Stimulated activated CD8-positive, alpha-beta memory T cell treated with anti-CD3 and anti-CD28 coated beads, Interleukin-12 subunit alpha, Interleukin-12 subunit beta, amount 100 ng/mL, for 1 hour (primary cell): ENCODE measurements at regions not wholly inside any gene's neighbourhood (a gene's known extent, or its start where the extent isn't known, plus 50 kb on each side); places are given as distances from the start of the nearest gene placed in this dataset.

Experiments
- DNase-seq: peaks from one replicate; pipeline ENCODE4 v3.0.0-alpha.2; 2020; ENCODE audit warnings: low read depth

DNA sequence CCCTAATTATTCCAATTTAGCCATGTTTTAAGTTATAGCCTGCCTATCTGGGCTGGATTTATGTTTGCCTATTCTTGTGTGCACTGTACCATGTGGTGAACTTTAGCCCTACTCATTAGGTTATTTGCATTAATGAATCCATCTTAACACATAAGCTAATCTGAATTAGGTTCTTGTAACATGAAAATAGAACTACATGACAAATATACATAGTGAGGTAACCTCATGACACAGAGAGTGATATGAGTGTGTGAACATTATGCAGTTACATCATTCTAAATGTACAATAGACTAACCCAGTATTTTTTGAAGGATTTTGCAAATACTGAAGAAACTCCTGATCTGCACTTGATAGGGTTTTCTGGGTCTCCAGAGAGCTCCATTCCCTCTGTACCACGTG, 733.7 kb upstream of the CITED2 start:
- no peak for DNase-seq

DNA sequence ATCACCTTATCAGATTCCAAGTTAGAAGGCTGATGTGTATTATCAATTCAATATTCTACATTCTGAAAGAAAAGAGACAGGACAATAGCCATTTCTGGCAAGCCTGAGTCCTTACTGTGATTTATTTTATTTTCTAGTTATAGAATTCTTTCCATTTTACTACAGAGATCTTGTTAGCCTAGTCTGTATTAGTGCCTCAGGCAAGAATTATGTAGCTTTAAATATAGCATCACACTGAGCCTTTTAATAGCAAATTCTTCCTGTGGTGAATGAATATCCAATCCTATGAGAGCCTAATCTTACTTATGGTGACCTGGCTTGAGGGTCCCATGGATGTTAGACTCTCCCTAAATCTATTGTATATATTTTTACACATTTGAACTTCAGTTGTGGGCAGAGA, 732.8 kb upstream of the CITED2 start:
- DNase-seq, result no peak

DNA sequence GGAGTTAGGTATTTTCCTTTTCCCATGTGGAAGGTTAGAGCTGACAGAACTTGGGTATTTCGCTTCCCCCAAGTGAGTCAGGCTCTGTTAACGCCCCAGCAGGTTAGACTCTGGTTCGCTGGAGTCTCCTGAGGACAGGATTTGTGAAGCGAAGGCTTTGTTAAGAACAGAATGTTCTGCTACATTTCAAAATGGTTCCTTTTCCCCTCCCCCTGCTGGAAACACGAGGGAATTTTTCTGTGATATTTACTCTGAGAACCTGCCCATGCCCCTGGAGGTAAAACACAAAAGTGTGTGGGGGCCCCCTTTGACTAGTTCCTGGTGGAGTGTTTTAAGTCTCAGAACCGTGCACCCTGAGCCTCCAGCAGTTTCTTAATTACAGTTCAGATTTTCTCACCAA, 731.4 kb upstream of the CITED2 start:
- no peak for DNase-seq

DNA sequence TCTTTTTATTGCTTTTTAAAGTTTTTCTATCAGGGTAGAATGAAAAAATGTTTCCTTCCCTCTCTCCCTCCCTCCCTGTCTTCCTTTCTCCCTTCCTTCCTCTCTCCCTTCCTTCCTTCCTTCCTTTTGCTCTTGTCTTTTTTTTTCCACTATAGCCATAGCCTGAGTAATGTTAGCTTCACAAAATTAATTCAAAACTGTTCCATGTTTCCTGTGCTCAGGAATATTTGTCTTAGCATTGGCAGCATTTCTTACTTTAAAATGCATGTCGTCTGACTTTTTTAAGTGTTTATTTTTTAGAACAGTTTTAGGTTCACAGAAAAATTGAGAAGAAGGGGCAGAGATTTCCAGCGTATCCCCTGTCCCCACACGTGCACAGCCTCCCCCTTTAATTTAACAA, 730.8 kb upstream of the CITED2 start:
- no peak for DNase-seq

DNA sequence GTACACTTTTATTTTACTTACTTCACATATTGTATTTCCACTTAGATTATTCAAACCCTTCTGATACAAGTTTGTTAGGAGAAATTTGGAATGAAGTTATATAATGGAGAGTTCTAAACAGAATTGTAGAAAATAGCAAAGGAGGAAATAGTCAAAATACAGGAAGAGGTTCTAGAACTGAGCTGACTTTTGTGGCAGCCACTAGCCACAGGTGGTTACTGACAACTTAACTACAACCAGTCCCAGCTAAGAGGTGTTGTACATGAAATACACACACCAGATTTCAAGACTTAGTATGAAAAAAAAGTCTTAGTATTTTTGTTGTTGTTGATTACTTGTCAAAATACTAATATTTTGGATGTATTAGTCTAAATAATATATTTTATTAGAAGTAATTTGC, 727.4 kb upstream of the CITED2 start:
- DNase-seq, result no peak

DNA sequence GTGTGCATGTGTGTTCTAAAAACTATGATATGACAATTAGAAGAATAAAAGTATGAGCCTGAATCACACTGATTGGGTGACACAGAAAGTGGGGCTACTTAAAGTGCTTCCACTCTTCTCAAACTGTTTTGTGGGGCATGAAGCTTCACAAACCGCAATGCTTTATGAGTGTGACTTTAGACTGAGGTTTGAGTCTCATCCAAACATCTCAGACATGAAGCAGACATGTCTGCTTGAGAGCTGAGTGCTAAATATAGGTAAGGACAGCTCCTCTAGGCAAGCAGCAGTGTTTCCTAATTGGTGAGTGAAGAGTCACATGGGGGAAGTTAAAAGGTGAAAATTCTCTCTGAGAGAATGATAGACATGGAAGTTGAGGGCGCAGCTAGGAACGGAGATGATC, 726.9 kb upstream of the CITED2 start:
- no peak for DNase-seq

DNA sequence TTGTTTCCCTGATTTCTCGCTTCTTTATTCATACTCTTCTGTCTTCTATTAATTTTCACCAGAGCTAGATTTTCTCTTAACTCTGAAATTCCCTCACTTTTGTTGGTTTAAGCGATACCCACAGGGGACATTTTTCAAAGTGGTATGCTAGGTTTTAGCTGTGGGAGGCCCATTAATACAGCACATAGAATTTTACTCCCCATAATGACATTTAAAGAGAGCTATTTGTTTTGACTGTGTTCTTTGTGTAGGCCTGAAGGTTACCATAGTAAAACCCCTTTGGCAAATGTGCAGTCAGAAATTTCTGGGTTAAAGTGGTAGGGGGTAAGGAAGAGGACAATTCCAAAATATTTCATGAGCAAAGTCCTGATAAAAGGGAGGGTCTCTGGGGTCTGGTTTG, 721.1 kb upstream of the CITED2 start:
- DNase-seq, result no peak

DNA sequence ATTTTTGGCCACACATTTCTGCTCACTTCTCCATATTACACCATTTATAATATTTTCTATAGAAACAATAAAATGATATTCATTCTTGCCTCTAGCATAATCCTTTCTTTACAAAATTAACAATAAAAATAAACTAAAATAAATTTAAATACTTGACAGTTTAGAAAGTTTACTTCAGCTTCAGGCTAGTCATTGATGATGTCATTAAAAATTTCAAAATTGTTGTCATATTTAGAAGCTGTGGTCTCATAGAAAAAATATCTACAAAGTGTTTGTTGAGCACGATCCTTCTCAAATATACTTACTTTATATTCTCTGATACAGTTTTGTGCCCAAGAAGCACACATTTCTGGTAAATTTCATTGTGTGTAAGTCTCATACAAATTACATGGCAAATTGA, 717.4 kb upstream of the CITED2 start:
- no peak for DNase-seq

DNA sequence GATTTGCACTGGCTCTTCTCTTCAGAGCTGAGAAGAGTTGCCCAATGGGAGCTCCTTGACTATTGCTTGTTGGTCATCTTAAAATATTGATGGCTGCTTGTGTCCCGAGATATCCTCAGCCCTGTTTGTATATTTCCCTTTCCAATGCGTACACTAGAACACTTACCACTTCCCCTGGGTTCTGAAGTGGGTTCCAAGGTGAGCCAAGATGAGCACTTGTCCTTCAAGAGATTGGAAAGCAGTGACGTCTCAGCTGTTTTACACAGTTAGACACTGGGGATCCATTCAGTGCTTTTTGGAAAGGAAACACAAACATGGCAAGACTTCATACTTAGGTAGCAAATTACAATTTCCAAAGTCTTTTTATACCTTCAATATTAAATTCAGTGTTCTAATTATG, 716.4 kb upstream of the CITED2 start:
- DNase-seq, result no peak

DNA sequence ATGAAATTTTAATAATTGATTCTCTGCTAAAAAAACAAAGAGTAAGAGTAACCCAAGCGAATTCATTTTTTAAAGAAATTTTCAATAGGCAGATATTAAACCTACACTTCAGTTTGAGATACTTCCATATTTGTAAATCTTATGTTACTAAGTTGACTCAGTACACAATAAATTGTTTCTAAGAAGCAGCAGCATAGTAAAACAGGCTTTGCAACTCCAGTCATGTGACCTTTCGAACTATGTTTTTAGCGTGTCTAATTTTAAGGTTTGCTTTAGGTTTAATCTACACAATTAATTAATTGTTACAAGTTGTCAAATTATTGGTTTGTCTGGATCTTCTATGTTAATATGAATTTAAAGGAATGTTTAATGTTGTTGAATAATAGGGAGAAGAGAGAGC, 708.9 kb upstream of the CITED2 start:
- no peak for DNase-seq

DNA sequence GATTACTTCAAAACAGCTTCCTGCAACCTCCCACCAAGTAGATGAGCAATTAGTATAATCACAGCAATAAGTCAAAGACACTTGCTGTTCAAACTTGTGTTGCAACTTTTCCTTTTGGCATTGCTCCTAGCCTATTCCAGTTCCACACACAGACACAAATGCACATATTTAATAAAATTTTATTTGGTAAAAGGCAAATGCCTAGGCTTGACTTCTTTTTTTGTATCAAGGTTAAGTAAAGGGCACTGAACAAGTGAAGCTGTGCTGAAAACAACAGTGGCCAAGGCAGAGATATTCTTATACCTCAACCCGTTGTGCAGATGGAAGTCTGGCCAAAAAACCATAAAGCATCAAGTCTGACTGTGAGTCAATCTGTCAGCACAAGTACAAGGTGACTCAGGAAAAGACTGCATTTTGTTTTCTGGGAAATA, 708.4 kb upstream of the CITED2 start:
- no peak for DNase-seq

DNA sequence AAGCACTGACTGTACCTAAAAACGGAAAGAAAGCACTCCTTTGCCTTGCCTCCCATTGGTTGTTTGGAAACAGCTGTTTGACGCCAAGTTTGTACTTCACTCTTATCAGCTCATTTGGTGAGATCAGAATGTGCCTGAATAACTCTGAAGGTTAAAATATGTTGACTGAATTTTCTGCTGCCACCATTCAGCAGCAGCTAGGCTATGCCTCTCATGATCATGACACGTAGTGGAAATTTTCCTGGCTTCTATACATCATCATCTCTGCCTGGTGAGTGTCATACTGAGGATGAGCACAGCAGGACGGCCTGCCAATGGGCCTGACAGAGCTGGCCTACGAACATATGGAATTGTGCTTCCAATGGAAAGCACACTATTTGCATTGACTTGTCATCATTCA, 704.9 kb upstream of the CITED2 start:
- no peak for DNase-seq

DNA sequence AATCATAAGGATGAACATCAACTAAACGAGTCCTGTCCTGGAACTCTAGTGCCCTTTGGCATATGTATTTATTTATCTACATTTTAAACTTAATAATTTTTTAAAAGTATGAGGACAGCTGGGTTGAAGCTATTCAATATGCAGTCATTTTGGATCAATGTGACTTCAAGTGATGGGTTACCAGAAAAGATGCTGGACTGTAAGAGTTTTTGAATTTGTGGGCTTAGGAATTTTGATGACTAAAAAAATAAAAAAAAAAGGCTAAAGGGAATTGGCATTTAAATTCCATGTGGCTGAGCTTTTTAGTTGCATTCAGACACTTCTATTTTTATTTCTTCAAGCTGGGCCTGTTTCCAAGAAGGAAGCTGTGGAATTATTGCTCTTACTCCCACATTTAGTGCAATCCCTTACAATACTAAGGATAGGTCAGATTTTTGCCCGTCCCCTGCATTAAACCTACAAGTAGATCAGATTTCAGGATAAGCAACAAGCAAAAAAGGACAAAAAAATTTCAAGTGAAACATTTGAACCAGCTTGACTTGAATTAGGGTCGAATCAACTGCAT, 704.2 kb upstream of the CITED2 start:
- no peak for DNase-seq

DNA sequence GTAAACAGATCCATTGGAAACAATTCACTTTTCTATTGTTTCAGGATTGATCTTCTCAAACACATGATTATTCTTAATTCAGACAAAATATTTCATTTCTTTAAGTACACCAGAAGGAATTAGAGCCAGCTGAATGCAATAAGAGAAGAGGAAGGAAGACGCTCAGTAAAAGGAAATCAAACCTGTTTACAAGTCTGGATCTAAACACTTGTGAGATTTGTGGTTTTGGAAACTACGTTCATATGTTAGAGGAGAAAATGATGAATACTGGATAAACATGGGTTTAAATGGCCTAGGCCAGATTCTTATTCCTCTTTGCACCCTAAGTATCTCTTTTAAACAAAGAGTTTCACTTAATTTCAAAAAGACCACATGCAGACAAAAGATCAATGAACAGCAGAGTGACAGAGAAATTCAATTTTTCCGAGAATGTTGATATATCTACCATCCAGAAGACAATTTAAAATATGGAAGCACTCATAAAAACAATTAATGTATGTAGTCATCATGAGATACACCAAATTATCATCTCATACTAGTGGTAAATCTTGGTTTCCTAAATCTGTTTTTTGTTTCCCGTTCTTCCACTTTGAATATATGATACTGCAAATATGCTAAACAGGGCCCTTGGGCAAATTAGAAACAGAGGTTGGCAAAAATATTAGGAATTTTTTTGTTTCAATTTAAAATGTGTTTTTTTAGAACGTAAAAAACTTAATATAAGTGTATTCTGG, 703.5 kb upstream of the CITED2 start:
- DNase-seq, result no peak

DNA sequence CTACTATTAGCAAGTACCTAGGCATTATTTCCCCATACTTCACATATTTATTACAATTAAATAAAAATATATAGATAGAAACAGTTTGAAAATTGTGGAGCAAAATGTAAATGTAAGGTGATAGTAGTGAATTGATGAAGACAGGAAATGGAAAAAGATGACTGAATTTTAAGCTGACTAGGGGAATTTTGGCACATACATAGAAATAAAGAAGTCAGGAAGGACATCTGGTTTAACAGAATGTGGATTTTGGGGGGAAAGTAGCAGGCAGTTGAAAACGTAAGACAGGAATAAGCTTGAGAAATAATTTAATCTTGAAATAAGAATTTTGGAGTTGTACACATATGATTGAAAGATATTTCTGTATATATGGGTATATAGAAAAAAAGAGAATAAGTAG, 701.7 kb upstream of the CITED2 start:
- no peak for DNase-seq

DNA sequence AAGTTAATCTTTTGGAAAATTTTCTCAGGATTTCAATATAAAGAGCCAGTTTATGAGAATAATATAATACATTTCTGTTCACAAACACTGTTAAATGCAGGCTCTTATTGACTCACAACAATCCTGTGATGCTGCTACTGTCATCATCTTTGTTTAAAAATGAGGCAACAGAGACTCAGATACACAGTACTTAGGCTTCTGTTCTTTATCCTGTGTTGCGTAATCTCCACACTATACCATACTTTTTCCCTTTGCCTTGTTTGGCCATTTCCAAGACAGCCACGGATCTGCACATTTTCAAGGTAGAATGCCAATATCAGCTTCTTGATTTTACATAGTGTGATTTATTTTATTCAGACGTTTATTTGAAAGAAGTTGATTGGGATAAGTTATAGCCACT, 699.0 kb upstream of the CITED2 start:
- DNase-seq, result no peak

DNA sequence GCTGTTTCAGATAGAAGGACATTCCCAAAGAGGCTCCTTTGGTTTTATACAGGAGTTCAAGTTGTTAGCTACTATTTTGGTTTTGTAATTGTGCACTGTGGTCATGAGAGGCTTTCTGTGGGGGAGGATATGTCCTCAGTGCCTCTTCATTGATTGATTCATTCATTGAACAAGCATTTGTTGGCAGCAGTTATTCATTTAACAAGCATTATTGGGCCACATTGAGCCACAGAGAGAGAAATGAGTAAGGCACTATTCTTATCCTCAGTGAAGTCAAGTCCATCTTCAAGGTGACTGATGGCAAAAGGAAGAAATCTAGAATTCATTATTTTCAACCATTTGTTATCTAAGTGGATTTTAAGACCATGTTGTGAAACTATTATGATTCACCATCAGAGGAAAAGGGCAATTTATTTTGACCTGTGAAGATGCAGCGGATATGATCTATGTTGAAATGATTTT, 697.2 kb upstream of the CITED2 start:
- no peak for DNase-seq

DNA sequence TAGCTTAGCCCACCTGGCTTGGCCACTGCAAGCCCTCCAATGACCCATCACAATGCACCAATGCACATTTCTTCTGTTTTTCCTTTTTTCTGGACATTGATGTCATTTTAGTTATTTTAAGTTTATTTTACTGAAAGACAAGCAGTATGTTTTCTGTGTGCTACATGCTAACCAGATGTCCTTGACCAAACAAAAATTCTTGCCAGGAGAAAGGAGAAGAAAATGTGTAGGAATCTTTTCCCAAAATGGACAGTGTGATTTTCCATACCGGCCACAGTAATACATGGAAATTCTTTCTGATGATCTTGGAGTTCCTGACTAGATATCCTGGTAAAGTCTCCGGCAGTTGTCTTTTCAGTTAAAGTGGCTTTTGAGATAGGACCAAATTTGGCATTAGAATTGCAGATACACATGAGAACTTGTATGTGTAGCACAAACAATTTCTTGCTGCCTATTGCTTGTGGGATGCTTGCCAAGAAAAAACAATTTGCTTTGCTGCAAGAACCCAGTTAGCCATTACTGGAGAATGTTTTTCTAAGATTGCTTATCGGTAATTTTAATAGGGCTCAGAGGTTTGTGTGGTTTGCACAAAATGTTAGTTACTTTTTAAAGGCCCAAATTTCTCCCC, 696.5 kb upstream of the CITED2 start:
- no peak for DNase-seq

DNA sequence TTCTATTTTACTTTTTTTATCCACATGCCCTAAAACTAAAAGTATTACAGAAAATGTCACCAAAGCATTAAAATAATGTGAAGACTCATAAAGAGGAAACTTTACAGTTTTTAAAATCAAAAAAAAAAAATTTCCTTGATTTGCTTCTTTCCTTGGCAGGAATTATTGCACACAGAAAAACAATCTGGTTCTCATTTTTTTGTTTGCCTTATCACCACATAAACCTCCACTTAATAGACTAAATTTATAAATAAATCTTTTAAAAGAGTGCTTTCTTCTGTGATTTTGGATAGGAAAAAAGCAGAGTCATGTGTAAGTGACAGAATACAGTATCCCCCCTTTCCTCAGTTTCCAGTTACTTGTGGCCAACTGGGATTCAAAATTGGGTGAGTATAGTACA, 695.1 kb upstream of the CITED2 start:
- no peak for DNase-seq

DNA sequence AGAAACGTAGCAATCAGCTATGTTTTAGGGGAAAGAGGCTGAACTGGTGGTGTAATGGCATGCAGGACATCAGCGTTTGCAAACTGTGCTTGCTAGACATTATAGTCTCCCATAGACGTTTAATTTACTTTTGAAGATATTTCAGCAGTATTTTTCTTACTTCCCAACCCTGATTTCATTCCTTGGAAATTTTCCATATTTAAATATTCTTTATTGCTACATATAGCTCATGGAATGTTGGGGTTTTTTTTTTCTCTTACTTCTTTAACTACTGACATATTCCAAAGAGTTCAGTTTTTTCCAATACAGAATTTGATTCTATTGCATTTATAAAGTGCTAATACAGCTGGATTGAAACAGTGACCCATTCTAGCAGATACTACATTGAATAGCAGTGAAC, 694.4 kb upstream of the CITED2 start:
- DNase-seq, result no peak

DNA sequence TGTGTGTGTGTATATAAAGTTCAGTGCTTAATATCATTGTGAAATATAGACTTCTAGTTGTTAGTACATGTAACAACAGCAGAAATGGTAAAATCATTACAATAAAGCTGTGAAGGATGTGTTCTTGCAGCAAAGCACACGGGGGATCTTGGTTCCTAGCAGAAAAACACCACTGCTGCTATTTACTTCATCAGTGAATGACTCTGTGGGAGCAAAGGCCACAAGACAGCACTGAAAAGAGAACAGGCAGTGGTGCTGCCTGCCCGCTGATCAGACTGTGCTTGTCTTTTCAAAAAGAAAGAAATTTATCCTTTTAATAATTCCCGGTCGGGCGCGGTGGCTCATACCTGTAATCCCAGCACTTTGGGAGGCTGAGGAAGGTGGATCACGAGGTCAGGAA, 689.9 kb upstream of the CITED2 start:
- DNase-seq, result no peak

DNA sequence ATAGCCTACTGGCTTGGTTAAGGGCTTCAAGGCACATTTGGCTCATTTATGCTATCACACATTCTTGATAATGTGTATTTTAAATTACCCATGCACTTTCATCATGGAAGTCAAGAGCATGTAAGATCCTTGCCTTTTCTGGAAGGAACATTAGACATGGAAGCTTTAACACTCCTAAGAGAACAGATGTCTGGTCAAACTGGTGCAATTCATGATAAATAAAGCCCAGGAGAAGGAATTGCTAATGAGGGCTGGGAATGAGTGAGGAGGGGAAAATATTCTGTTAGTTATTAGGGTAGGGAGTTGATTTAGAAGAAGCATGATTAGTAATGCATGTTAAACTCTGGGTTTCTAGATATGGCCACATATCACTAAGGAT, 688.6 kb upstream of the CITED2 start:
- DNase-seq, result no peak

DNA sequence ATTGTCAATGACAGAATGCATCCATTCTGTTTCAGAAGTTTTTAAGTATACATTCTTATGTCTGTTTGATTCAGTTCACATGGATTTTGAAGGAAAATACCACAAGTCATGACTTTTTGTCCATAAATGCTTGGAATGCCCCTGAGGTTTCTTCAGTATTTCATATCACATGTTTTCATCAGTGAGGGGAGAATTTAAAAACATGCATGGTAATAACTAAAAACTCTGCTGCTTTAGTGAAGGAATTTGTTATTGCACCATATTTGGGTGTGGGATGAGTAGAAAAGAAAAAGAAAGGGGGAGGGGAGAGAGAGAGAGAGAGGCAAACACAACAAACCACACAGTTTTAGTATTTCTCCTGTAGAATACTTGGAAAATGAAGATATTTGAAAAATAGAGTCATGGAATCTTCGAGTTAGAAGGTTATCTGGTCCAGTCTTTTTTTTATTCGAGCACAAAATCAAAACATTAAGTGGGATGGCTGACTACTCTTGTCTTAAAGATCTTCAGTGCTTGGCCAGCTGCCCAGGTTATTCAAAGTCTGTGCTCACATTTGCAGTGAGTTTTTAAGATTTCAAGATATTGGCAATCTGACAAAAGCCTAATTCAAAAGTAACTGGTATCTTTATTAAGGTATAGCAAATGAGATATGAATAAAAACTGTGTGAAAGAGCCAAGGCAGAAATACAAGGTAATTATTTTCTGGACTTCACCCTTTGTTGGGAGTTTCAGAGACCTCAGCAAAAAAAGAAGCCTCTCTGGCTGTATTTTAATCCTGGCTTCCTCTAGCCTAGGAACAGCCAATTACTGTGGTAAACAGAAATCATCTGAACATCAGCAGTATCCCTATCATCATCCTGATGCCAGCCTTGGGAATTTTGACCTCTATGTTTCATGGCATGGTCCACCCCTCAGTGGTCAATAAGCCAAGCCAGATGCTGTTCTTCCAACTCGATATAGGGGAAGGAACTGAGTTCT, 687.9 kb upstream of the CITED2 start:
- DNase-seq, result no peak
